Transverse colon (tissue), 4 donors: ENCODE measurements at regions not wholly inside any gene's neighbourhood (a gene's known extent, or its start where the extent isn't known, plus 50 kb on each side); places are given as distances from the start of the nearest gene placed in this dataset.

Experiments used
- DNase-seq: peaks from one replicate; pipeline ENCODE4 v3.0.0-alpha.2; 2019
- H3K27ac ChIP-seq, 4 donors: fragments of 200-600 bp; sonication (generic); 2 replicates each; pipeline ENCODE4 v1.5.1; 2016 to 2018; ENCODE audit warnings: inconsistent platforms in 4 of 4
- H3K27me3 ChIP-seq: fragments of 200-600 bp; sonication (generic); 2 replicates; pipeline ENCODE4 v1.5.1; 2017; ENCODE audit warnings: inconsistent platforms
- H3K36me3 ChIP-seq, 4 donors: fragments of 200-600 bp; sonication (generic); 2 replicates each; pipeline ENCODE4 v1.5.1; 2017 to 2019; ENCODE audit warnings: inconsistent platforms in 4 of 4
- H3K4me1 ChIP-seq, 4 donors: fragments of 200-600 bp; sonication (generic); 2 replicates each; pipeline ENCODE4 v1.5.1; 2017 to 2020; ENCODE audit warnings: inconsistent platforms in 4 of 4
- H3K4me3 ChIP-seq, 4 donors: fragments of 200-600 bp; sonication (generic); 1 replicate in 1 of 4; 2 replicates in 3 of 4; pipeline versions ENCODE4 v1.5.1 to v1.6.1; 2017 to 2019; ENCODE audit warnings: inconsistent platforms in 4 of 4
- H3K9me3 ChIP-seq, 2 donors: fragments of 200-600 bp; sonication (generic); 2 replicates each; pipeline ENCODE4 v1.5.1; 2017 to 2019; ENCODE audit warnings: inconsistent platforms in 2 of 2
- EP300 ChIP-seq: sonication (generic); formaldehyde crosslinking; IDR thresholded peaks from one replicate; pipeline ENCODE4 v1.6.1; 2017; ENCODE audit warnings: antibody characterized with exemption, low read depth
- POLR2A ChIP-seq: fragments of 450-650 bp; IDR thresholded peaks from one replicate; pipeline ENCODE4 v1.6.1; 2016; ENCODE audit warnings: antibody characterized with exemption, mild to moderate bottlenecking, moderate library complexity
- POLR2AphosphoS5 ChIP-seq, 3 donors: sonication (generic); formaldehyde crosslinking; IDR thresholded peaks; one replicate each; pipeline ENCODE4 v1.6.1; 2016; ENCODE audit warnings: antibody characterized with exemption in 3 of 3
- WGBS, 2 donors: methylation state at CpG; one replicate each; pipeline ENCODE4 v1.1.5; 2018; ENCODE audit warnings: low coverage in 1 of 2; 5-methylcytosine and 5-hydroxymethylcytosine counted together
- in situ Hi-C, 4 donors: fragments of 200-750 bp; cut with MboI; loops; one replicate each; pipeline versions ENCODE4 v1.15.0 to v1.15.1; 2017; ENCODE audit warnings: low sequenced_read_pairs in 3 of 4, low pct_ligation_motif_present in 1 of 4, low pct_unique_long_range_greater_than_20kb in 1 of 4
- intact Hi-C: fragments of 100-400 bp; cut with DNase I; formaldehyde crosslinking; loops from one replicate; pipeline ENCODE4 v1.15.1; 2023; ENCODE audit warnings: low total_unique reads
- TF ChIP-seq, protein P1 (sequence below), 5 experiments: fragments of 200-600 bp in 3 of 5; fragments of 450-650 bp in 2 of 5; sonication (generic) in 3 of 5; IDR thresholded peaks; 1 replicate in 2 of 5; 2 replicates in 3 of 5; pipeline ENCODE4 v1.5.1; 2016 to 2017; ENCODE audit warnings: antibody characterized with exemption in 5 of 5, inconsistent platforms in 3 of 5, mild to moderate bottlenecking in 2 of 5, moderate library complexity in 1 of 5

DNA sequence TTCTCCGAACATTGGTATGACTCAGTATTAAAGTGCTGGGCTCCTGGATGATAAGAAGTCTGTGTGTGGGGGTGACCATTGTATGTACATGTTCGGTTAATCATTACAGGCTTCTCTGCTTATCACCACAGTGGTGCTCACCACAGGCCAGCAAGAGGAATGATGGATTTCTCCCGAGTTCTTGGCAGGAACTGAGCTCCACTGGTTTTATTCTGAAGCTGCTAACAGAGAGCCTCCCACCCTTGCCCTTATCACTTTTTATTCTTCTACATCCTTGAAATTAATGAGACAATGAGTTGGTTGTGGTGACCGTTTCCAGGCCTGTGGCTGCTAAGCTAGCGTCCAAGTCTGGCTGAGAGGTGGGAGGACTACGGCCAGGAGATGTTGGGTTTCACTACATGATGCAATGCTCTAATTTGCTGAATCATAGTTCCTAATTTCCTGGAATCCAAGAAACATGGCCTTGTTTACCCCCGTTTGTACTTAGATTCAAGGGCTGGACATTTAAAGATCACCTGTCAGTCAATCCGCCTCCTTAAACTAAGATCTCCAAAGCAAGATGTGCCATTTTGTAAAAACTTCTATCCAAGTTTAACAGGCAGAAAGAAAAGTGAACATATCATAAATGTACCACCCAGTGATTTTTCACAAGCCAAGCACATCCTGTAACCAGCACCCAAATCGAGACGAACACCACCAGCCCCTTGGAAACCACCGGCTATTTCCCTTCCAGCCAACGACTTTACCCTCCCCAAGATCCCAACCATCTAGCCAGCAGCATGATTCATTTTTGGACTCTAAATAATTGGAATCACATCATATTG is 172.5 kb downstream of the FOXA2 start:
- Histone ChIP-seq H3K4me1 (peaks cover 0 to 7% (median 0%) of the 10 kb centered on the region in 4 donors), H3K27ac (no peak overlapping the region), H3K36me3 (no peaks in the 10 kb centered on the region), H3K4me3 (no peak overlapping the region), H3K27me3 (no peaks in the 10 kb centered on the region), H3K9me3 (no peaks in the 10 kb centered on the region)
- DNase-seq, result no peak
- in situ Hi-C loops, result no loop called here
- intact Hi-C loops, result no loop called here
- TF ChIP-seq, protein P1, sequence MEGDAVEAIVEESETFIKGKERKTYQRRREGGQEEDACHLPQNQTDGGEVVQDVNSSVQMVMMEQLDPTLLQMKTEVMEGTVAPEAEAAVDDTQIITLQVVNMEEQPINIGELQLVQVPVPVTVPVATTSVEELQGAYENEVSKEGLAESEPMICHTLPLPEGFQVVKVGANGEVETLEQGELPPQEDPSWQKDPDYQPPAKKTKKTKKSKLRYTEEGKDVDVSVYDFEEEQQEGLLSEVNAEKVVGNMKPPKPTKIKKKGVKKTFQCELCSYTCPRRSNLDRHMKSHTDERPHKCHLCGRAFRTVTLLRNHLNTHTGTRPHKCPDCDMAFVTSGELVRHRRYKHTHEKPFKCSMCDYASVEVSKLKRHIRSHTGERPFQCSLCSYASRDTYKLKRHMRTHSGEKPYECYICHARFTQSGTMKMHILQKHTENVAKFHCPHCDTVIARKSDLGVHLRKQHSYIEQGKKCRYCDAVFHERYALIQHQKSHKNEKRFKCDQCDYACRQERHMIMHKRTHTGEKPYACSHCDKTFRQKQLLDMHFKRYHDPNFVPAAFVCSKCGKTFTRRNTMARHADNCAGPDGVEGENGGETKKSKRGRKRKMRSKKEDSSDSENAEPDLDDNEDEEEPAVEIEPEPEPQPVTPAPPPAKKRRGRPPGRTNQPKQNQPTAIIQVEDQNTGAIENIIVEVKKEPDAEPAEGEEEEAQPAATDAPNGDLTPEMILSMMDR (IDR thresholded peaks at IDR 0.05), result no peak
- TF ChIP-seq POLR2AphosphoS5 (IDR thresholded peaks at IDR 0.05) (no peak), POLR2A (no peak), EP300 (no peak)
- WGBS, 2 donors, result 68 to 69% methylated on average over 6 to 12 of the region's 12 CpGs

DNA sequence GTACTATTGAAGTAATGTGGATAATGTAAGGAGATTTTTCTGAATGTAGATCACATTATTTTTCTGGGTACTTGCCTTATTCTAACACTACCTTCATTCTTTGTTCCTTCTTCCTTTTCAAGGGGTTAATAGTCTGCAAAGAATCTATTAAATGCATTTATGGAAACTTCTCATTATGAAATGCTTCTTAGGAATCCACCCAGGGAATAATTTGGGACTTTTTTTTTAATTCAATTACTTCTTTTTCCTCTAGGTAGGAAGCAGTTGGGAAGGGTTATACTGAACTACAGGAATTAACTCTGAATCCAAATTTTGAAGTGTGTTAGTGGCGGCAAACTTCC is 173.1 kb downstream of the FOXA2 start:
- DNase-seq, result no peak
- no peaks in the 10 kb centered on the region for H3K27me3 ChIP-seq
- WGBS, 2 donors, result 56 to 74% methylated on average over 1 of the region's 1 CpG
- H3K9me3 ChIP-seq, result no peaks in the 10 kb centered on the region
- no peak for TF ChIP-seq POLR2AphosphoS5 (IDR thresholded peaks at IDR 0.05)
- TF ChIP-seq EP300, result no peak
- no peak for TF ChIP-seq POLR2A
- TF ChIP-seq, protein P1 (IDR thresholded peaks at IDR 0.05), result no peak
- H3K4me1 ChIP-seq, result peaks cover 0 to 7% (median 0%) of the 10 kb centered on the region in 4 donors
- H3K4me3 ChIP-seq, result no peak overlapping the region
- in situ Hi-C loops (no loop called here), intact Hi-C loops (no loop called here)
- H3K36me3 ChIP-seq, result no peaks in the 10 kb centered on the region
- H3K27ac ChIP-seq, result no peak overlapping the region

DNA sequence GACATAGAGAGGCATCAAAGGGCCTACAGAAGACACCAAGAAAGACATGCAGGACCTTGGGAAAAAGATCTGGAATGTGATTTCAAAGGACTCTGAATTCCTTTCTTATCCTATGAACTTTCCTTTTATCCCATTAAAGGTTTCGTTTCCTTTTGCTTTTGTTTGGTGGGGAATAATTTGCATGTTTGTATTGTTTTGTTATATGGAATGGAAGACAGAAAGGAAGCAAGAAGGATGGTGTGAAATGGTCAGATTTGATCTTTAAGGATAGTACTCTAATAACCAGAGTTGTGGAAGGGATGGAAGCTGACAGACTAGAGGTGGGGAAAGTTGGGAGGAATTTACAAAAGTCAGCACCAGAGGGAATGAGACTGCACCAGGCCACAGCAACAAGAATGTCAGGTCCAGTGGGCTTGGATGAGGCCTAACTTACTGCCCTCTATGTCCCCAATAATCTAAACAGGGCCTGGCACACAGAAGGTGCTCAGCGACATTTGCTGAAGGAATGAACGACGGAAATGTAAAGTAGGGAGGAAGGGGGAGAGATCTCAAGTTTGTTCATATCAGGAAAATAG is 173.7 kb downstream of the FOXA2 start:
- Histone ChIP-seq H3K27ac (no peak overlapping the region), H3K4me1 (peaks cover 0 to 7% (median 0%) of the 10 kb centered on the region in 4 donors), H3K36me3 (no peaks in the 10 kb centered on the region), H3K4me3 (no peak overlapping the region), H3K27me3 (no peaks in the 10 kb centered on the region), H3K9me3 (no peaks in the 10 kb centered on the region)
- DNase-seq, result no peak
- TF ChIP-seq, protein P1 (IDR thresholded peaks at IDR 0.05), result no peak
- TF ChIP-seq EP300 (no peak), POLR2A (no peak), POLR2AphosphoS5 (IDR thresholded peaks at IDR 0.05) (no peak)
- intact Hi-C loops, result no loop called here
- 86 to 100% methylated on average over 3 to 4 of the region's 4 CpGs for WGBS, 2 donors
- in situ Hi-C loops, result no loop called here

DNA sequence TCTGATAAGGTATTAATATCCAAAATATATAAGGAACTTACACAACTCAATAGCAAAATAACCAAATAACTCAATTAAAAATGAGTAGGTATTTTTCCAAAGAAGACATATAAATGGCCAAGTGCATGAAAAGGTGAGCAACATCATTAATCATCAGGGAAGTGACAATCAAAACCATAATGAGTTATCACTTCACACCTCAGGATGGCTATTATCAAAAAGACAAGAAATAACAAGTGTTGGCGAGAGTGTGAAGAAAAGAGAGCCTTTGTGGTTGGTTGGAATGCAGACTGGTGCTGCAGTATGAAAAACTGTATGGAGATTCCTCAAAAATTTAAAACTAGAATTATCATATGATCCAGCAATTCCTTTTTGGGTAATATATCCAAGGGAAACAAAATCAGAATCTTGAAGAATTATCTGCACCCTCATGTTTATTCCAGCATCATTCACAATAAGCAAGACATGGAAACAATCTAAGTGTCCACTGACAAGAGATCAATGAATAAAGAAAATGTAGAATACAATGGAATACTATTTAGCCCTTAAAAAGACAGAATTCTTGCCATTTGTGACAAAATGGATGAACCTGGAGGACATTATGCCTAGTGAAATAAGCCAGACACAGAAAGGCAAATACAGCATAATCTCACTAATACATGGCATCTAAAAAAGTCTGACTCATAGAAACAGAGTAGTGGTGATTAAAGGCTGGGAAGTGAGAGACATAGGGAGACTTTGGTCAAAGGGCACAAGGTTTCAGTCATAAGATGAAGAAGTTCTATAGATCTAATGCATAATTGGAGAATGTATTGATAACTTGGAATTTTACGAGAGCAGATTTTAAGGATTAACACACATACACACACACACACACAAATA is 175.6 kb downstream of the FOXA2 start:
- H3K27ac ChIP-seq, result no peak overlapping the region
- no peak overlapping the region for H3K4me3 ChIP-seq
- in situ Hi-C loops, result no loop called here
- 93 to 96% methylated on average over 2 of the region's 2 CpGs for WGBS, 2 donors
- no peaks in the 10 kb centered on the region for H3K9me3 ChIP-seq
- intact Hi-C loops, result no loop called here
- H3K4me1 ChIP-seq, result peaks cover 6 to 19% (median 9%) of the 10 kb centered on the region in 4 donors
- TF ChIP-seq POLR2AphosphoS5 (IDR thresholded peaks at IDR 0.05) (no peak), EP300 (no peak), POLR2A (no peak)
- TF ChIP-seq, protein P1 (IDR thresholded peaks at IDR 0.05), result no peak
- DNase-seq, result no peak
- no peaks in the 10 kb centered on the region for H3K36me3 ChIP-seq
- H3K27me3 ChIP-seq, result no peaks in the 10 kb centered on the region
